ENCODE measurements at regions not wholly inside any gene's neighbourhood (a gene's known extent, or its start where the extent isn't known, plus 50 kb on each side); places are given as distances from the start of the nearest gene placed in this dataset.

- no peak overlapping the region for H4K8ac ChIP-seq (ENCODE audit: low read depth, low read length)
- no peak overlapping the region for H4K12ac ChIP-seq (ENCODE audit: low read depth, low read length)
- H3K27ac ChIP-seq (ENCODE audit: low read depth, low read length), result no peak overlapping the region
- H4K91ac ChIP-seq (ENCODE audit: low read depth, low read length), result no peak overlapping the region
- no peak overlapping the region for H3K4ac ChIP-seq (ENCODE audit: low read depth, low read length)
- no peaks in the 10 kb centered on the region for H3K4me1 ChIP-seq (ENCODE audit: control insufficient read depth in 1 of 2, insufficient read depth in 2 of 2, low read length in 2 of 2)
- no peak overlapping the region for H3K4me3 ChIP-seq (ENCODE audit: low read depth, low read length)
- WGBS (ENCODE audit: extremely low coverage, insufficient coverage, insufficient read length), result no CpG with 5 or more reads among the region's 2 CpGs
- H2AFZ ChIP-seq (ENCODE audit: insufficient read depth, low read length, poor library complexity), result no peak overlapping the region
- no peak overlapping the region for H2BK12ac ChIP-seq (ENCODE audit: low read length)
- H3K4me2 ChIP-seq (ENCODE audit: low read length), result no peak overlapping the region
- no peak overlapping the region for H3K18ac ChIP-seq (ENCODE audit: low read length)
- no peak for DNase-seq
- H3K79me2 ChIP-seq (ENCODE audit: control insufficient read depth, insufficient read depth, low read length, poor library complexity), result no peaks in the 10 kb centered on the region
- no peak overlapping the region for H2AK5ac ChIP-seq (ENCODE audit: low read length)
- H3K27me3 ChIP-seq (ENCODE audit: insufficient read depth, low read length), result no peaks in the 10 kb centered on the region
- no peak overlapping the region for H3K23ac ChIP-seq (ENCODE audit: low read length)
- H2BK120ac ChIP-seq (ENCODE audit: insufficient read depth, low read length, poor library complexity), result no peak overlapping the region
- no peaks in the 10 kb centered on the region for H3K79me1 ChIP-seq (ENCODE audit: low read length)
- no peak overlapping the region for H3K9ac ChIP-seq (ENCODE audit: low read length)
- no peaks in the 10 kb centered on the region for H3K9me3 ChIP-seq (ENCODE audit: insufficient read depth, low read depth, low read length)
- no peak overlapping the region for H2BK5ac ChIP-seq (ENCODE audit: low read depth, low read length, poor library complexity)
- H3K14ac ChIP-seq (ENCODE audit: low read length), result no peak overlapping the region
- no peaks in the 10 kb centered on the region for H3K36me3 ChIP-seq (ENCODE audit: control insufficient read depth in 1 of 2, insufficient read depth in 2 of 2, low read length in 2 of 2)
Observed at GRCh38 chr9:23524607-23525155, 301.4 kb downstream of the ELAVL2 start.

DNA sequence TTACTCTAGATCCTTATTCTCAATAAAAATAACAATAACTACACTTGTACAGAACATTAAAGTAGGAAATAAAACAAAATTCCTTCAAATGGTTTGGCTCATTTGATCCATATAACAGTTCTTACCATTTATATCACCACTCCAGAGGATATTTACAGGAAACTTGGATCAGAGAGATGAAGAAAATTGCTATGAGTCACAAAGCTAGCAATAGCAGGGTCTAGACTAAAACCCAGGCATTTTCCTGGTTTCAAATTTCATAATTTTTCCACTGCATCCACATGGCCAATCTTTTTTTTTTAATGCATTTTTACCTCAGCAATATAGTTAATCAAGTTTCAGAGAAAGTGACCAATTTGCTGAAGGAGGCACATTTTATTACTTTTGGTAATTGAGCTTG lies 299.2 kb downstream of the ELAVL2 start:
- no peak overlapping the region for H3K27ac ChIP-seq (ENCODE audit: low read depth, low read length)
- no peak overlapping the region for H4K12ac ChIP-seq (ENCODE audit: low read depth, low read length)
- H3K18ac ChIP-seq (ENCODE audit: low read length), result no peak overlapping the region
- H3K4me2 ChIP-seq (ENCODE audit: low read length), result no peak overlapping the region
- H3K27me3 ChIP-seq (ENCODE audit: insufficient read depth, low read length), result no peaks in the 10 kb centered on the region
- no peak overlapping the region for H3K9ac ChIP-seq (ENCODE audit: low read length)
- no peak overlapping the region for H2BK120ac ChIP-seq (ENCODE audit: insufficient read depth, low read length, poor library complexity)
- H2BK5ac ChIP-seq (ENCODE audit: low read depth, low read length, poor library complexity), result no peak overlapping the region
- H2AFZ ChIP-seq (ENCODE audit: insufficient read depth, low read length, poor library complexity), result no peak overlapping the region
- no peak overlapping the region for H3K4ac ChIP-seq (ENCODE audit: low read depth, low read length)
- no peaks in the 10 kb centered on the region for H3K79me2 ChIP-seq (ENCODE audit: control insufficient read depth, insufficient read depth, low read length, poor library complexity)
- H2AK5ac ChIP-seq (ENCODE audit: low read length), result no peak overlapping the region
- H3K36me3 ChIP-seq (ENCODE audit: control insufficient read depth in 1 of 2, insufficient read depth in 2 of 2, low read length in 2 of 2), result no peaks in the 10 kb centered on the region
- H4K91ac ChIP-seq (ENCODE audit: low read depth, low read length), result no peak overlapping the region
- no peak overlapping the region for H3K4me3 ChIP-seq (ENCODE audit: low read depth, low read length)
- H3K9me3 ChIP-seq (ENCODE audit: insufficient read depth, low read depth, low read length), result no peaks in the 10 kb centered on the region
- no peak overlapping the region for H4K8ac ChIP-seq (ENCODE audit: low read depth, low read length)
- H3K23ac ChIP-seq (ENCODE audit: low read length), result no peak overlapping the region
- DNase-seq, result no peak
- H3K14ac ChIP-seq (ENCODE audit: low read length), result no peak overlapping the region
- H3K4me1 ChIP-seq (ENCODE audit: control insufficient read depth in 1 of 2, insufficient read depth in 2 of 2, low read length in 2 of 2), result no peaks in the 10 kb centered on the region
- H3K79me1 ChIP-seq (ENCODE audit: low read length), result no peaks in the 10 kb centered on the region
- no peak overlapping the region for H2BK12ac ChIP-seq (ENCODE audit: low read length)

DNA sequence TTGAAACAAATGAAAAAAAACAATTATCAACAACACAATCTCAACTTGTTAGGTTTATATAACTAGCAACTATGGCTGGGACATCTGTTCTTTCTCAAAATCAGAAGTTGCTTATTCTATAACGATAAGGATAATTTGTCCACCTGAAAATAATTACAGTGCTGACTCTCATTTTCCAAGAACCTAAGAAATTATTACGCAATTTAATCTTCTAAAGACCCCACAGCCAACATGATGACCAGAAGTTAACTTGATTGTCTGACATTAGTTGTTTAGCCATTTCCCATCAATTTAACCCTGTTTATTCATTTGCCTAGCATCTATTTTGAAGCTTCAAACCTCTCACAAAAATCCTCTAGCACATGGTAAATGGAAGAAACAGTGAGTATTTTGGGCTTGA lies 293.8 kb downstream of the ELAVL2 start:
- Histone ChIP-seq H3K27ac (ENCODE audit: low read depth, low read length) (no peak overlapping the region), H3K4ac (ENCODE audit: low read depth, low read length) (no peak overlapping the region), H4K12ac (ENCODE audit: low read depth, low read length) (no peak overlapping the region), H3K23ac (ENCODE audit: low read length) (no peak overlapping the region), H2BK5ac (ENCODE audit: low read depth, low read length, poor library complexity) (no peak overlapping the region), H4K8ac (ENCODE audit: low read depth, low read length) (no peak overlapping the region), H3K18ac (ENCODE audit: low read length) (no peak overlapping the region), H2BK12ac (ENCODE audit: low read length) (no peak overlapping the region), H3K4me1 (ENCODE audit: control insufficient read depth in 1 of 2, insufficient read depth in 2 of 2, low read length in 2 of 2) (peaks cover 0 to 3% of the 10 kb centered on the region in 2 experiments), H3K4me3 (ENCODE audit: low read depth, low read length) (no peak overlapping the region), H2AK5ac (ENCODE audit: low read length) (no peak overlapping the region), H4K91ac (ENCODE audit: low read depth, low read length) (no peak overlapping the region), H3K14ac (ENCODE audit: low read length) (no peak overlapping the region), H3K79me1 (ENCODE audit: low read length) (no peaks in the 10 kb centered on the region), H3K9ac (ENCODE audit: low read length) (no peak overlapping the region), H3K9me3 (ENCODE audit: insufficient read depth, low read depth, low read length) (no peaks in the 10 kb centered on the region), H3K4me2 (ENCODE audit: low read length) (no peak overlapping the region), H2AFZ (ENCODE audit: insufficient read depth, low read length, poor library complexity) (no peak overlapping the region), H3K79me2 (ENCODE audit: control insufficient read depth, insufficient read depth, low read length, poor library complexity) (no peaks in the 10 kb centered on the region), H3K27me3 (ENCODE audit: insufficient read depth, low read length) (no peaks in the 10 kb centered on the region), H2BK120ac (ENCODE audit: insufficient read depth, low read length, poor library complexity) (no peak overlapping the region), H3K36me3 (ENCODE audit: control insufficient read depth in 1 of 2, insufficient read depth in 2 of 2, low read length in 2 of 2) (no peaks in the 10 kb centered on the region)
- no peak for DNase-seq
- WGBS (ENCODE audit: extremely low coverage, insufficient coverage, insufficient read length), result no CpG with 5 or more reads among the region's 2 CpGs

GRCh38 chr9:23537192-23538066 lies 288.6 kb downstream of the ELAVL2 start:
- no peaks in the 10 kb centered on the region for H3K79me2 ChIP-seq (ENCODE audit: control insufficient read depth, insufficient read depth, low read length, poor library complexity)
- no CpG with 5 or more reads among the region's 17 CpGs for WGBS (ENCODE audit: extremely low coverage, insufficient coverage, insufficient read length)
- no peak overlapping the region for H2AFZ ChIP-seq (ENCODE audit: insufficient read depth, low read length, poor library complexity)
- no peak overlapping the region for H2AK5ac ChIP-seq (ENCODE audit: low read length)
- no peaks in the 10 kb centered on the region for H3K79me1 ChIP-seq (ENCODE audit: low read length)
- H3K4ac ChIP-seq (ENCODE audit: low read depth, low read length), result no peak overlapping the region
- peak overlapping the region; percentile 32 for H3K4me2 ChIP-seq (ENCODE audit: low read length)
- DNase-seq, result no peak
- H2BK5ac ChIP-seq (ENCODE audit: low read depth, low read length, poor library complexity), result no peak overlapping the region
- no peaks in the 10 kb centered on the region for H3K9me3 ChIP-seq (ENCODE audit: insufficient read depth, low read depth, low read length)
- H3K9ac ChIP-seq (ENCODE audit: low read length), result no peak overlapping the region
- H3K4me3 ChIP-seq (ENCODE audit: low read depth, low read length), result no peak overlapping the region
- H3K23ac ChIP-seq (ENCODE audit: low read length), result no peak overlapping the region
- H3K27ac ChIP-seq (ENCODE audit: low read depth, low read length), result no peak overlapping the region
- H2BK12ac ChIP-seq (ENCODE audit: low read length), result no peak overlapping the region
- no peak overlapping the region for H4K8ac ChIP-seq (ENCODE audit: low read depth, low read length)
- H4K91ac ChIP-seq (ENCODE audit: low read depth, low read length), result no peak overlapping the region
- no peaks in the 10 kb centered on the region for H3K36me3 ChIP-seq (ENCODE audit: control insufficient read depth in 1 of 2, insufficient read depth in 2 of 2, low read length in 2 of 2)
- H3K27me3 ChIP-seq (ENCODE audit: insufficient read depth, low read length), result no peaks in the 10 kb centered on the region
- H3K18ac ChIP-seq (ENCODE audit: low read length), result no peak overlapping the region
- no peak overlapping the region for H3K14ac ChIP-seq (ENCODE audit: low read length)
- H2BK120ac ChIP-seq (ENCODE audit: insufficient read depth, low read length, poor library complexity), result no peak overlapping the region
- peaks cover 2 to 3% of the 10 kb centered on the region in 2 experiments for H3K4me1 ChIP-seq (ENCODE audit: control insufficient read depth in 1 of 2, insufficient read depth in 2 of 2, low read length in 2 of 2)
- no peak overlapping the region for H4K12ac ChIP-seq (ENCODE audit: low read depth, low read length)
